Umbilical cord (tissue), 1 donor: ENCODE measurements at regions not wholly inside any gene's neighbourhood (a gene's known extent, or its start where the extent isn't known, plus 50 kb on each side); places are given as distances from the start of the nearest gene placed in this dataset.
A peak's percentile ranks its signal among the peaks of the same experiment; 100 is the strongest.

Source experiments
- DNase-seq: peaks from one replicate; pipeline ENCODE4 v3.0.0-alpha.2; 2015; ENCODE audit warnings: low spot score

DNA sequence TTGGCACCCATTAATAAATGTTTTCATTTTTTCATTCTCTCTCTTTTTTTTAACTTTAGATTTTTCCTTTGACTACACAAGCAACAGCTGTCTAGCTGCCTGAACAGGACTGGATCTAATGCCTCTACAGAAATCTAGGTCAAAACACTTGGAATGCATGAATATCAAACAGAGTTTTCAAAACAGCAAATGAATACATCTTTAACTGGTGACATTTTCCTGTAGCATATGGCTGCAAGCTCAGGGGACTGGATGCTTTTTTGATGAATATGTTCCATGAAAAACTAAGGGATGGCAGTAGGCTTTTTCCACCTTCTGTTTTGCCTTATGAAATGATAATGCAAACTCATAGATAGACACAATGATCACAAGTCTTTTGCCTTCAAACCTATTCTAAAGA, 661.7 kb downstream of the MCTP2 start:
- DNase-seq = peak; percentile 23

DNA sequence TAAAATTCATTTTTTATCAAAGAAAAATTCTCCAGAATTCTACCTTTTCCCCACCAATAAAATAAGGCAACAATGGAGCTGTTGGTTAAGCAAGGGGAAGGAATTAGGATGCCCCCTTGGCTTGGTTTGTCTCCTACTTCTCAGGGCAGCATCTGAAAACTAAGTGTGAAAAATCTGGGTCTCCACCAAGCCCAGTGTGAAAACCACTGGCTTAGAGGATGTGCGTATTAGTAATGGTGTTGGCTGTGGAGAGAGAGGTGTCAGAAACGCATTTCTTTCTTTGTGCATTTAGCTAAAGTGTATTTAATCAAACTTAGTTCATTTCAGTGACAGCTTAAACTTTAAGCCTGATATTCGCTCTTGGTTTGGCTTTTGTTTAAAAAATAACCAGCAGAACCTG, 662.7 kb downstream of the MCTP2 start:
- DNase-seq = no peak

DNA sequence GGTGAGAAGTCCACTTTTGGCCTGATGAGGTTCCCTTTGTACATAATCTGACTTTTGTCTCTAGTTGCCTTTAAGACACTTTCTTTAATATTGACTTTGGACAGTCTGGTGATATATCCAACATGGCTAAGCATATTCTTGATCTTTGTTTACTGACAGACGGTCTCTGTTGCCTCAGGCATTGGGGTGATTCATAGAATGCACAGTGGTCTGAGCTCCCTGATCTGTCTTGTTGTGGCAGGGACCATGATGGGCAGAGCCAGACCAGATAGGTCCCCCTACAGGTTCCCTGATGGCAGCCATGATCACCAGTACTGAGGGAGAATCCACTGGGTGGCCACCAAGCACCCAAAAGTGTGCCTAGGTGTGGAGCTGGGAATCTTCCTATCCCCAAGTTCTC, 678.1 kb downstream of the MCTP2 start:
- no peak for DNase-seq

DNA sequence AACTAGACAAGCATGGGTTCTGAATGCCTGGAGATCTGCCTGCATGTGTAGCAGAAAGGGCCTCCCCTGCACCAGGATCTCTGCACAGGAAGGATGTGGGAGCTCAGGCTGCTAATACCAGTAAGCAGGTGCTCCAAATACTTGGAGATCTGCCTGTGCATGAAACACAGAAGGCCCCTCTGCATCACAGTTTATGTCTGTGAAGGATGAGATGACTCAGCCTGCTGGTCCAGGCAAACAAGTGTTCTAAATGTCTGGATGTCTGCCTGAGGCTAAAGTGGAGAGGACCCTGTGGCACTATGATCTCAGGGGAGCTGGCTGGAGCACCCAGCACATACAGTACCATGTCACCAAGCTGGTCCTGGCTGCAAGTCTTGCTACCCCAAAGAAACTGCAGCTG, 678.8 kb downstream of the MCTP2 start:
- DNase-seq = peak; percentile 19

DNA sequence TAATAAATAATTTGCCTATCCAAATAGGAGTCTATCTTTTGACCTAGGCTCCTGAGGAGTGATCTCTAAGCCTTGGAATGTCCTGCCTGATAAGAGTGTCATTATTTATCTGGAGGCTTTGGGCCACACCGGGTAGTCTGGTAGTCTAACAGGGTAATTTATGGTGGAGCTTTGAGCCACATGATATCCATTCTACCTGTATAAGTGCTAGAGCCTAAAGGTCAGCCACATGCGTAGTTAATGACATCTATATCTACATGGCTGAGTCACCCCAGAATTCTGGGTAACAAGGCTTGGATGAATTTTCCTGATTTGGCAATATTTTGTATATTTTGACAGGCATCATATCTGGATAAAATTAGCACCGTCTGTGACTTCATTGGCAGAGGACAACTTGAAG, 681.4 kb downstream of the MCTP2 start:
- DNase-seq = no peak

DNA sequence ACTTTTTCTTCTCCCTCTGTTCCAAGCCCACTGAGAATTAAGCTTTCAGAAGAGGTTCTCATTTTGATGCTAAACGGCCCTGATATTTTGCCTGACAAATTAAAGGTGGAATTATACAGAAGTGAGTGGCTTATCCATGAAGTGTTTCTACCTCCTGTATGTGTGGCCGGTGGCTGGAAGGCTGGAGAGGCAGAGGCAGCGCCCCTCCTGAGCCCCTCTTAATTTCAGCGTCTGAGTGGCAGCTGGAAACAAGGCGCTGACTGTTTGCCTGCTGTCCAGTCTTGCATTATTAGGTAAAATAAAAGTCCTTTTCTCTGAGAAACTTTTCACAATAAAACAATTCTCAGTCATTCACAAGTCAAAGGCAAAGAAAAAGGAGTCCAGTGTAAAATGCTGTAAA, 685.7 kb downstream of the MCTP2 start:
- no peak for DNase-seq

DNA sequence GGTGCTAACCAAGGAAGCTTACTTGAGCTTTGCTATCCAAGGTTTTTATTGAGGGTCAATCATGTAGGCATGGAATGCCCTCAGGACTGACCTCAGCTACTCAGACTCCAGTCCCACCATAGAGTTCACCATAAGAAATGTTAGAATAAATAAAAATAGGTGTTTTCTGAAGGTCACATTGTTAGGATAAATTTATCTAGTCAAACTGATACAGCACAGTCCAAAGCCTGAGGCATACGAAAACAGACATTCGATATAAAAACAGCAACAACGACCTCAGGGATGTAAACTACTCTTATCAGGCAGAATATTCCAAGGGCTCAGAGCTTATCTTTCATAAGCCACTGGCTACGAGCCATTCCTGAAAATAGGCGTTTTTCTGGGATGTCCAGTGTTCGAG, 690.6 kb downstream of the MCTP2 start:
- peak; percentile 32 for DNase-seq

DNA sequence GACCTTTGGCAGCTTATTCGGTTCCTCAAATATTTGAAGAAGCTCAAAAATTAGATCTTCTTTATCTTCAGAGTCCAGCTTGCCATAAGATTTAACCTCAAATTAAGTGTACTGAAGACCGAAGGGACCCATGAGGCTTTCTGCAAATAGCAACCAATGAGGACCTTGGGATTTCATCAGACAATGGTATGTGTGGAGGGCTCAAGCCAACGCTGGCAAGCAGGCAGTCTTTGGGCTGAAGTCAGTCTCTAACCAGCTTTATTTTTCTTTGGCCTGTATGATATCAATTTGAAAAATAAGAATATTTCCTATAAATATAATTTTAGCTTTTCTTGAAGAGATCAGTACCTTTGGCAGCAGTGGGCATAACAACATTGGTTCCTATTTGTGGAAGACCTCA, 692.7 kb downstream of the MCTP2 start:
- DNase-seq = no peak

DNA sequence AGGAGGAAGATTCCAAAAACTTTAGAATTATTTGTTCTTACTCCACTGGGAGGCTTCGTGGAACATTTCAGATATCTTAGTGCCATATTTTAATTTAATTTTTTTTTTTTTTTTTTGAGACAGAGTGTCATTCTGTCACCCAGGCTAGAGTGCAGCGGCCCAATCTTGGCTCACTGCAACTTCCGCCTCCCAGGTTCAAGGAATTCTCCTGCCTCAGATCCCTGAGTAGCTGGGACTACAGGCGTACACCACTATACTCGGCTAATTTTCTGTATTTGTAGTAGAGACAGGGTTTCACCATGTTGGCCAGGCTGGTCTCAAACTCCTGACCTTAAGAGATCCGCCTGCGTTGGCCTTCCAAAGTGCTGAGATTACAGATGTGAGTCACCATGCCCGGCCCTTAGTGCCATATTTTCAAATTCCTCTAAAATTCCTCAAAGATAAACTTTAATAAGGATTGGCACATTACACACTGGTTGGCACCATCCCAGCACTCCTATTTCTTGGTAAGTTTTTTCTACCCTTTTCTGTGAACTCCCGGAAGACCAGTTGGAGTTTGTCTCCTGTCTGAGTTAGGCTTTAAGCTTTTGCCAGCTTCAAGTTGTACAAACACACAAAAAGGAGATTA, 693.7 kb downstream of the MCTP2 start:
- peak; percentile 55 for DNase-seq

DNA sequence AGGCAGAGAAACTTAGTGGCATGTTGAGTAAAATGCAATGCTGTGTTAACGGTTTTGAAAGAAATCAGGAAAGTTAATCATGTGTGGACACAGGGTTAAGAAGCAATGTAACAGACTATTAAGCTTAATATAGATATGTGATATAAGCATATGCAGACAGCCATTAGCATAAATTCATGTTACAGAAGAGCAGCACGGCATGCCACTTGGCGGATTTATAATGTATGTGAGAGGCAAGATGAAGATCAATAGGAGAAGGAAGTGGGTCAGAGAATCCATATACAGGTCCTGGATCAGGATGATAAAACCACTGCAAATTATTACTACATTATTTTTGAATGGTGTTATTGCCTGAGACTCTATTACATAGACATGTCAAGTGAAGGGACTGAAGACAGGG, 694.3 kb downstream of the MCTP2 start:
- no peak for DNase-seq

DNA sequence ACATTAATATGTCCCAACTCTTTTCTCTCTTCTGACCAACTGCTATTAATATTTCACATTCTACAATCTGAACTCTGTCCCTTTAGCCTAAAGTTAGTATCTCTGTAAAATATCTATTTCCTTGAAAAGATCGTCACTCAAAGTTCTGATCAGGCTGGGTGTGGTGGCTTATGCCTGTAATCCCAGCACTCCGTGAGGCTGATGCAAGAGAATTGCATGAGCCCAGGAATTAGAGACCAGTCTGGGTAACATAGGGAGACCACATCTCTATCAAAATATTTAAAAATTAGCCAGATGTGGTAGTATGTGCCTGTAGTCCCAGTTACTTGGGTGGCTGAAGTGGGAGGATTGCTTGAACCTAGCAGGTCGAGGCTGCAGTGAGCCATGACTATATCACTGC, 695.6 kb downstream of the MCTP2 start:
- DNase-seq = no peak

DNA sequence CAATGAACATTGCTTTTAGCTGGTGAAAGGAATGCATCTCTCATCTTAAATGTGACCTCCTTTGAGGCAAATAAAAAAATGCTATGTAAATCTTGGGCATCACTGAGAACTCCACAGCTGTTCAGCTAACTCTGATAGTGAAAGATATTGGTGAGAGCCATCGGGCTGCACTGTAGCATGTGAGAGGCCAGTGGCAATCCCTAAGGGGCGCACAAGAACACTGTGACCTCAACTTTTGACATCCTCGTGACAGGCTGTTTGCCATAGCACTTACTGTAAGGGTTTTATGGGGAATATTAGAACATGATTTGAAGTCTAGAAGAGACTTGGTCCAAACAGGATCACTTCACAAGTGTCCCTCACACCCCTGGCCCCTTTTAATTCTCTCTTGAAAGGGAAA, 697.9 kb downstream of the MCTP2 start:
- DNase-seq = no peak

DNA sequence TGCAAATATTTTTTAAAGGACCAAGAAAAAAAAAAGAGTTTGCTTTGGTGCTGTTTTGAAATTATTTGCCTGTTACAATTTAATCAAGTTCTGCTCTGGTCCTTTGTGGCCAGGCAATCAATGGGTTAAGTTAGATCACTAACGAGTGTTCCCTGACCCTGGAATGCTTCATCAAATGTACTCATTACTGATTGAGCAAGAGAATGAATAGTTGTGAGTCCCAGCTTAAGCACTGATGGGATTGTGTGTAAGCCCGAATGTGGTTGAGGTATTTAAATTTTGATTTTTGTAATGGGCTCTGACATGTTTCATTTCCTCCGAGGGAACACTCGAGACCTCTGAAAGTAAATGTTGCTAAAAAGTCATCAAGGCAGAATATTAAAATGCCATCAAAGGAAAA, 699.1 kb downstream of the MCTP2 start:
- DNase-seq = no peak

DNA sequence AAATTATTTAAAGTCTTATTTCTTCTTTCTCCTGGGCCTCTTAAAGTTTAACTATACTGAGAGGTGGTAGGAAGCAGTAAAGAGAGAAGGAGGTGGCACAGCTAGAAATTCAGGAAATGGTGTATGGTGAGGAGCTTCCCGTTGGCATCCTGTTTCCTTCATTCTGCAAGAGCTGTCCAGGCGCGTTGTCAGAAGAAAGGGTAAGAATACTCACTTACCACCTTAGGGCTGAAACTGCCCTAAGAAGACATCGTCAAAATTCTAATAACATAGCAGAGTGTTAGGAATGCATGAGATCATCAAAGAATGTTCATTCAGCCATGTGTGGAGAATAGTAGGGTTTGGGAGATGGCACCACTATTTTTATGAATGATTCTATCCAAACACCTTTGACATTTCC, 699.6 kb downstream of the MCTP2 start:
- DNase-seq = no peak

DNA sequence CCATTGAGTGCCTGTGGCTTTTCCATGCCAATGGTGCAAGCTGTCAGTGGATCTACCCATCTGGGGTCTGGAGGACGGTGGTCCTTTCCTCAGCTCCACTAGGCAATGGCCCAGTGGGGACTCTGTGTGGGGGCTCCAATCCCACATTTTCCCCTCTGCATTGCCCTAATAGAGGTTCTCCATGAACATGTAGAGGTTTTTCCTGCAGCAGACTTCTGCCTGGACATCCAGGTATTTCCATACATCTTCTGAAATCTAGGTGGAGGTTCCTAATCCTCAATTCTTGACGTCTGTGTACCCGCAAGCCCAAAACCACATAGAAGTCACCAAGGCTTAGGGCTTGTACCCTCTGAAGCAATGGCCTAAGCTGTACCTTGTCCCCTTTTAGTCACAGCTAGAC, 703.1 kb downstream of the MCTP2 start:
- no peak for DNase-seq

DNA sequence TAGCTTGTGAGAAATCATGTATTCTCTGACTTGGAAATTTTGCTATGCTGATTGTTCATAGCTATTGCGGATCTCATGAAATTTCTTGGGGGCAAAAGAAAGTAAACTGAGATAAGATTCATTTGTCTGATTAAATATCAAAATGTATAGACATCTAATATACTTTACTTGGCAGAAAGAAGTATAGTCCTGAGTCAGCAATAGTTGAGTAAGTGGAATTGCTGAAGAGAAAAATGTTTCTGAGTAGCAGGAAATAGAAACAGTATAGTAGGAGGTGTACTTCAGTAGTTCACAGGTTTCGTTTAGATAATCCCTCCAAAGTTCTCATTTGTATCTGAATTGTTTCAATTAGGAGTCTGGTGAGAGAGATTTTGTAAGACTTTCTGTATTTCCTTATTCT, 705.9 kb downstream of the MCTP2 start:
- no peak for DNase-seq

DNA sequence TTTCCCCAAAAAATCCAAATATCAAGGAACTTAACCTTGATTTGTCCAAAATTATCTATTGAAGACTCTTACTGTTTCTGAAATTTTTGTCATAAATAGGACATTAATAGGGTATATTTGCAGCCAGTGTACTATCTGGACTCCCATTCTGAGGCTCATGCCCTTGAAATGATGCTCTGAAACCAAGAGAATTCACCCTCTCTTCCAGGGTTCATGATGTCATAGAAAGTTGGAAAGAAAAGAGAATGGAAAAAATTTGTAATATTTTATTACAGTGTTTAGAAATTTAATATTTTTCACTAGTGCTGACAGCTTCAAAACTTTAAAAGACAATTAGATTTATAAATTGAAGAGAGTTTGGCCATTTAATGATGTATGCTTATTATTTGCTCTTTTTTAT, 712.5 kb downstream of the MCTP2 start:
- no peak for DNase-seq

DNA sequence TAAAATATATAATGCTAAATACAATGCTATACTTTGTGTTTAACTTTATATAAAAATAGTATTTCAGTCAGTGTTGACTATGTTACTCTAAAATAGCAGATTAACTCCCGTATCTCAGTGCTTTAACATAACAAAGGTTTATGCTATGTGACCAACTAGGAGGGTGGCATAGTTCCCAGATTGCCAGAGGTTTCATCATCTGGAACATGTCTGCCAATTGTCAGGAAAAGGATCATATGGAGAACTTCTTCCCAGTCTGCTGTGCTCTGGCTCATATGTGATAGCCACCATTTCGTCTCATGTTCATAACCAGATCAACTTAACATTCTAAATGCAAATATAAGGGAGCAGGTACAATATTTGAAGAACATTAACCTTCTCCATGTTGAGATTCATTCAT, 720.2 kb downstream of the MCTP2 start:
- DNase-seq = no peak

DNA sequence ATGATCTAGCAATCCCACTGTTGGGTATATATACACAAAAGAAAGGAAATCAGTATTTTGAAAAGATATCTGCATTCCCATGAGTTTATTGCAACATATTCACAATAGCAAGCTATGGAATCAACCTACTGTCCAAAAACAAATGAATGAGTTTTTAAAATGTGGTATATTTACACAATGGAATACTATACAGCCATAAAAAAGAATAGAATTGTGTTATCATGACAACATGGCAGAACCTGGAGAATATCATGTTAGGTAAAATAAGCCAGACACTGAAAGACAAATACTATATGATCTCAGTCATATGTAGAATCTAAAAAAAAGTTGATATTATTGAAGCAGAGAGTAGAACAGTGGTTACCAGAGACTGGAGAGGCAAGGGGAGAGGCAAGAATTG, 732.6 kb downstream of the MCTP2 start:
- DNase-seq = no peak

DNA sequence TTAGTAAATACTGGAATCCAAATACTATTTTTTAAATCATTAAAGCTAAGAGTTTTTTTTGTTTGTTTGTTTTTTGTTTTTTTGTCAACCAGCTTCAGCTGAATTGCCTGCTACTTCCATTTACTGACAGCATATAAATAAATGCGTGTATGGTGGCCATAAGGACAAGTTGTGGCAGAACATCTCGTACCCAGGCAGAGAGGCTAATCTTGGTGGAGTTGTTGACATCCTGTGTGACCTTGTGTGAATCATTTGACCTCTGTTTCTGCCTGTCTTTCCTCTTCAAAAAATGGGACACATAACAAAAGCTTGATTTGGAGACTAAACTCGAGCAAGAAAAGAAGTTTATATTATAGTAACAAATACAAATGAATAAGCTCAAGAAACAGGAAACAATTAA, 734.2 kb downstream of the MCTP2 start:
- DNase-seq = no peak

DNA sequence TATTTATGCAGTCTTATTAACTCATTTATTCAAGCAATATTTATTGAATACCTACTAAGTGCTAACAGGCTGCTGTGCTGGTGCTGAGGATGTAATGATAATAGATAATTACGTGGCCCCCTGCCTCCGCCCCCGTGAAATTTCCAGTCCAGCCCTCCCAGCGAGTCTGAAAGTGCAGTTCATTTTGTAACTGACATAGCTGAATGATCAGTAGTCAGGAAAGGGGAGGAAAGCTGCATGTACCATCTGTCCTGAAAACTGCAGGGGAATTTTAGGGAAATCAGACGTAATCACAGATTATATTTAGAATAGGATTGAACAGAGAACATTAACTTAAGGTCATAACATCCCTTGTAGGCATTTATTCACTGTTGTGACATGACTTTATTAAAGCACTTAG, 736.8 kb downstream of the MCTP2 start:
- DNase-seq = no peak

DNA sequence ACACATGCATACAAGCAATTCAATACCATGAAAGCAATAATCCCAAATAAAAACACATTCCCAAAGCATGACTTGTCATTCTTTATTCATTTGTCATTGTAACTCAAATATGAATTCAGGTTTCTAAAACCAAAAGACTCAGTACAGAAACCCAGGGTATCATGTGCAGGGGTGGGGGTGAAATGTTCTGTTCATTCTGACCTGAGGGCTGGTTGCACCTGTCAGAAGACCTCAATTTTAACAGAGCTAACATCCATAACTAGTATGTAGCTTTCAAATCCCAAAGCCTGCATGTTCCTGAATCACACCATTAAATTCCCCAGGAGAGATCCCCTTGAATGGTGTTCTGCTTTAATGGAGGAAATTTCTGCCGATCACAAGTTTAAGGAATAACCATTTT, 738.7 kb downstream of the MCTP2 start:
- DNase-seq = no peak

DNA sequence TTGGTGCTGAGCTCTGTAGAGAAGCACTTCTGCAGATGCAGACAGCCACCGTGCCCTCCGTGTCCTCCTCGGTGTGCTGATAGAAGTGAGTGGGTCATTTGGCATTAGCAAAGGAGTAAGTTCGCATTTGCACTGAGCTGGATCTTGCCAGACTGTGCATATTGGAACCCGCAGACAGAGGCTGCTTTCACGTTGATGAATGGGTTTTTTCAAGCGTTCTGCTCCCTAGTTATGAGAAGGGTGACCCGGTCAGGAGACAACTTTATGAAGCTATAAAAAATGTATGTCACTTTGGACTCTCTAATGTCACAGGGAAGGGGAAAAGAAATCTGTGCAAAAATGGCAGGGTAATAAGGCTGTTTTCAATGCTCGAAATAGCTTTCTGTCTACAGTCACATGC, 739.4 kb downstream of the MCTP2 start:
- peak; percentile 0 for DNase-seq

DNA sequence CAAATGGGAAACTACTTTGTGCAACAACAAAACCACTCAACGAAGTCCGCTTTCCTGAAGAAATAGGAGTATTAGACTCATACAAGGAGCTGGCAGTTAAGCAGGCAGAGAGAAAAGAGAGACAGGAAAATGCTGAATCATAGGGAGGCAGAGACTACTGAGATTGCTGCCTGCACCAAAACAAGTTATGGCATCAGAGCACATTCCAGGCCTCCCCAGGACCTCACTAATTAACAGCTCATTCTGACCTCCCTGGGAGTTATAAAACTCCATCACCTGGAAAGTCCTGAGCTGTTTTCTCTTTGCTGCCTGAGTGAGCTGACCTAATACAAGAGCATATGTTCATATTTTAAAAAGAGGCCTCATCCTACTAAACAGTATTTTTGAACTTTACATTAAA, 741.0 kb downstream of the MCTP2 start:
- peak; percentile 26 for DNase-seq

DNA sequence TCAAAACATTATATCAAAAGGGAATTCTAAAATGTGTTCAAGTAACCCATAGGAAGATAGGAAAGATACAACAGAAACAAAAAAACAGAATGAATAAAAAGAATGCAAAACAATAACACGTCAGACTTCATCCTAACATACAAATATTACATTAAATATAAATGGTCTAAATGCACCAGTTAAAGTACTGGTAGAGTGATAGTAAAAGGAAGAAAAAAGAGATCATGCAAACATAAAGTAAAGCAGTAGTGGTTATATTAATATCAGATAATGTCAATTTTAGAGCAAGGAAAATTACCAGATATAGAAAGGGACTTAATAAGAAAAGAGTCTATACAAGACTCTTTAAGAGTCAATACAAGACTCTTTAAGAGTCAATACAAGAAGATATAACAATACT, 755.7 kb downstream of the MCTP2 start:
- no peak for DNase-seq
